ENCODE measurements at regions not wholly inside any gene's neighbourhood (a gene's known extent, or its start where the extent isn't known, plus 50 kb on each side); places are given as distances from the start of the nearest gene placed in this dataset.
A peak's percentile ranks its signal among the peaks of the same experiment; 100 is the strongest.
"Not testable (repeated sequence)": the region's sequence is repeated elsewhere in the genome, so short reads cannot be mapped to it uniquely, and the experiment has no call there.

GRCh38 chr1:93763704-93764365 lies 82.2 kb upstream of the BCAR3 start:
- no peak overlapping the region for H3K4me3 ChIP-seq
- H3K9me3 ChIP-seq (replicated peaks), result no peaks in the 10 kb centered on the region
- DNase-seq, result no peak
- H3K4me1 ChIP-seq, result peaks cover 32% of the 10 kb centered on the region
- H3K27ac ChIP-seq, result no peak overlapping the region
- H3K27me3 ChIP-seq, result no peaks in the 10 kb centered on the region
- H3K36me3 ChIP-seq, result no peaks in the 10 kb centered on the region

DNA sequence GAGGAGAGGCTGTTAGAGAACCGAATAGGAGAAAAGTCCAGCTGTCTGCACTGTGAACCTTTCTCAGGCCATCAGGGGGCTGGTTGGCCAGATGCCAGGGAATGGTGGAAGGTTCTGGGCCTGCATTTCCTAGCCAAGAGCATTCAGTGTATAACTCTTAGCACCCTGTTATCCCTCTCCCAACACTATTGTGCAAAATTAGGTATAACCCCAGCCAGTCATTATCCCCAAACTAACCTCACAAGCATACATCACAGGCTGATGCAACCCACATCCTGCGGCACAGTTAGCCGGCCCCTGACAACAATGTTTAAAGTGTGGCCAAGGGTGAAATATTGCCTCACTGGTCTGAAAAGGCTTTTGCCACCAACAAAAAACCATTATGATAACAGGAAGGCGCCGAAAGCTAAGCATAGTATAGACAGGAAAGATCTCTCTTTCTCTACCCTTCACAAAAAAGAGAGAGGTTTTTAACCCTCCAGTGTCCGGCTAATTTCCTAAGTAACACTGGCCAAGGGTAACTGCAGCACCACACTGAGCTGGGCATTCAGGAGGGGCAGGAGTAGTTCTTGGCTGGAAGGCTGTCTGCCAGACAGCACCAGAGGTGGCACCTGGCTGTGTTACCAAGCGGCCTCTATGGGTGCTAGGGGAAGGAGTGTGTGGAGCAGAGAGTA lies 77.3 kb upstream of the BCAR3 start:
- Histone ChIP-seq H3K27me3 (no peaks in the 10 kb centered on the region), H3K4me3 (no peak overlapping the region), H3K27ac (peak overlapping the region; percentile 10; the same call in 1 of the 2 replicates), H3K9me3 (replicated peaks) (no peaks in the 10 kb centered on the region), H3K36me3 (no peaks in the 10 kb centered on the region), H3K4me1 (peaks cover 24% of the 10 kb centered on the region)
- DNase-seq, result peak; percentile 38 to 61

DNA sequence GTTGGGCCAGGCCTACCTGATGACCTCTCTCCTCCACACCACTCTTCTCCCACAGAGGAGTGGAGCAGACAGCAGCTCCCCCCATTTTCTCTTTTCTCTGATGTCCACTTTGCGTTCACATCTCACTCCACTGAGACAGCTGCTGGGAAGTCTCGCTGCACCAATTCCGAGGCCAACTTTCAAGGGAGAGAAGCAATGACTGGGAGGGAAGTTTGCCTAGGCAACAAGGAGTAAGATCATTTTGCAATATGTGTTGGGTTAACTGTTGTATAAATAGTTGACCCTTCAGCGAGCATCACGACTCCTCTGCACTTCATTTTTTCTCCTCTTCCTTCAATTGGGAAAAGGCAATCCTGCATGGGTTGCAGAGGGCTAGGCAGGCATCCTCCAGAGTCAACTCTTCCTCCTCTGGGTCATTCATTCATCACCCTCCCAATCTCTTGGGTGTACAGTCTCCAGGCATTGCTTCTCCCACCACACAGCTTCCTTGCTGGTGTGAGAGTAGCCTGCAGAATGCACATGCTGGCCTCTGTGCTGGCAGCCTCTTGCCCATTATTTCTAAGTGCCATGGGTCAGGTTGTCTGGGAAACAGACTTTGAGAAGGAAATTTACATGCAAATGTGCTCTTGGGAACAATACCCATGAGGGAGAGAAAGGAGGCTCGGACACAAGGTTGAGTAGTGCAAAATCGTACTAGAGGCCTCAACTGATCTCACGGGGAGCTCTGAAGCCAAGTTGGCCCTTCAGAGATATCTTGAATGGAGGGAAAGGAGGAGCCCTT lies 75.8 kb upstream of the BCAR3 start:
- no peak for DNase-seq
- Histone ChIP-seq H3K27ac (no peak overlapping the region), H3K9me3 (replicated peaks) (no peaks in the 10 kb centered on the region), H3K4me3 (no peak overlapping the region), H3K27me3 (no peaks in the 10 kb centered on the region), H3K36me3 (no peaks in the 10 kb centered on the region), H3K4me1 (peaks cover 29% of the 10 kb centered on the region)

- no peaks in the 10 kb centered on the region for H3K27me3 ChIP-seq
- no peak overlapping the region for H3K27ac ChIP-seq
- H3K4me1 ChIP-seq, result peaks cover 29% of the 10 kb centered on the region
- DNase-seq, result no peak
- H3K36me3 ChIP-seq, result no peaks in the 10 kb centered on the region
- H3K4me3 ChIP-seq, result no peak overlapping the region
- H3K9me3 ChIP-seq (replicated peaks), result no peaks in the 10 kb centered on the region
Observed at GRCh38 chr1:93756657-93757056, 75.0 kb upstream of the BCAR3 start.

DNA sequence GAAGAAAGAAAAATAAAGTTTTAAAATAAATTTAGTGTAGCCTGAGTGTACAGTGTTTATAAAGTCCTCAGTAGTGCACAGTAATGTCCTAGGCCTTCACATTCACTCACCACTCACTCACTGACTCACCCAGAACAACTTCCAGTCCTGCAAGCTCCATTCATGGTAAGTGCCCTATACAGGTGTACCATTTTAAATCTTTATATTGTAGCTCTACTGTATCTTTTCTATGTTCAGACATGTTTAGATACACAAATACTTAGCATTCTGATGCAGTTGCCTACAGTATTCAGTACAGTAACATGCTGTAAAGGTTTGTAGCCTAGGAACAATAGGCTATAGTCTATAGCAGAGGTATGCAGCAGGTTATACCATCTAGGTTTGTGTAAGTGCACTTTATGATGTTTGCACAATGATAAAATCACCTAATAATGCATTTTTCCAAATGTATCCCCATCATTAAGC lies 73.6 kb upstream of the BCAR3 start:
- not testable (repeated sequence) for H3K27ac ChIP-seq; DNase-seq; H3K36me3 ChIP-seq; H3K27me3 ChIP-seq; H3K9me3 ChIP-seq (replicated peaks); H3K4me3 ChIP-seq
- H3K4me1 ChIP-seq, result peaks cover 29% of the 10 kb centered on the region

DNA sequence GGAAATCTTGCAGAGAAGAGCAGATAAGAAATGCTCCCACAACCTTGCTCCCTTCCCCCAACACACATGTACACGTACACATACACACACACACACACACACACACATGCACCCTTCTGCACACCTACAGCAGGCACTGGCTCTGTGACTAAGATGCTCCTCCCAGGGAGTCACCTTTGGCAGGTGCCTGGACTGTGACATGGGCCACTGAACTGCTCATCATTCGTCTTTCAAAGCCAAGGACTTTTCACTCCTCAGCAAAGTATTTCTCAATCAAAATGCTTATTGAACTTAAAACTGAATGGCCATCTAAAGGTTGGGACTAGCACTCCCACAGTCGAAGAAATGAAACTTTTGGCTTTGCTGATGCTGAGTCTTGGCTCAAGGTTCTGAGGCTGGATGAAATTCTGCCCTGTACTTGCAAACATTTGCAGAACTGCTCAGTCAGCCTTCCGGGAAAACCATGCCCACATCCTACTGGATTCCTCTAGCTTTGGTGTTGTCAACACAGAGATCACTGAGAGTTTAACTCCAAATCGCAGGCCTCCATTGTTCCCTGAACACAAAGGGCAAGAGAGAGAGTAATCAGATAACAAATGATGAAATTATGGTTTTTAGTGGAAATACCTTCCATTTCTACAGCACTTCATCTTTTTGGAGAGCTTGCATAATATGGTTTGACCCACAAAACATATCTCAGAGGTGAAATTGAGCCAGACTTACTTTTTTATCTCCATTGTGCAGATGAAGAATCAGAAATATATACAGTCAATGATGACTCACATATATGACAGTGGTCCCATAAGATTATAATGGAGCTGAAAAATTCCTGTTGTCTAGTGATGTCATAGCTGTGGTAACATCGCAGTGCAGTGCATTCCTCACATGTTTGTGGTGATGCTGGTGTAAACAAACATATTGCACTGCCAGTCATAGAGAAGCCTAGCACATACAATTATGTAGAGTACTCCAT lies 72.4 kb upstream of the BCAR3 start:
- Histone ChIP-seq H3K4me1 (peaks cover 24% of the 10 kb centered on the region), H3K9me3 (replicated peaks) (no peaks in the 10 kb centered on the region), H3K27me3 (no peaks in the 10 kb centered on the region), H3K4me3 (no peak overlapping the region), H3K36me3 (no peaks in the 10 kb centered on the region), H3K27ac (peak overlapping the region; percentile 65)
- DNase-seq, result peak; percentile 57 to 69

DNA sequence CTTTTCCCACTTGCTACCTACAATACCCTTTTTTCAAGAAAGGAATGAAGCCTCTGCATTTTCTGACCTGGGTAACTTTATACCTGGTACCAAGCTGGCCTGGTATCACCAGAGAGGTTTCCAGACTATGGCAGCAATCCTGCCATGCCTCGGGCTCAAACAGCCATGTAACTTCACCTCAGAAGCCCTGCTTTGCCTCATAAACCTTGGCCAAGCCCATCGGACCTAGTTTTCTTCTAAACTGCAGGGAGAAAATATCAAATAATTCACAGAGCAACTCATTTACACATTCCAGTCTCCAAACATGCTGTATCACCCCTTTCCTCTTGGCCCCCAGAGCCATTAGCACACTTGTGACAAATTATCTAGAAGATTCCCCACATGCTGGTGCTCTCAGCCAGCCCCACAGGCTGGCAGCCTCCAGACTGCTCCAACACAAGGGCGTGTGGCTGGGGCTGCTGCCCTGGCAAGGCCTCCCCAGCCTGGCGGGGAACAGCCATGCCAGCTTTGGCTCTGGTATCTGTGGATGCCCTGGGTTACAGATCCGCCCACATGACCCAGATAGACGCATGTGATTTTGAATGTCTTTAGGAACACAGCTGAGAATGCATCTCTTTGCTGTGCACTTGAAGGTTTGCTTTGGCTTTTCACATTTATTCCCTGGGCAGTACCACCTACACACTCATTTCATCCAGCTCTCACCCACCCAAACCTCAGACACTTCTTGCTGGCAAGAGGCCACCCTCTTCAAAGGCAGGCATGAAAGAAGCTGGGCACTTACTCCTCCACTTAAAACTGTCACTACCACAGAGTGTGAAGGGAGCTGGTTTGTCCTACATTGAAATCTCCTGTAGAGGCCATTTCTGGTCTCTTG lies 70.0 kb upstream of the BCAR3 start:
- Histone ChIP-seq H3K9me3 (replicated peaks) (peaks cover 5% of the 10 kb centered on the region; the same call in 1 of the 2 replicates), H3K27me3 (no peaks in the 10 kb centered on the region), H3K4me3 (no peak overlapping the region), H3K36me3 (no peaks in the 10 kb centered on the region), H3K27ac (no peak overlapping the region), H3K4me1 (peaks cover 14% of the 10 kb centered on the region)
- no peak for DNase-seq

GRCh38 chr1:93750955-93751354 lies 69.3 kb upstream of the BCAR3 start:
- H3K4me1 ChIP-seq, result peaks cover 14% of the 10 kb centered on the region
- no peak overlapping the region for H3K27ac ChIP-seq
- H3K27me3 ChIP-seq, result no peaks in the 10 kb centered on the region
- no peak overlapping the region for H3K4me3 ChIP-seq
- peaks cover 5% of the 10 kb centered on the region; the same call in 1 of the 2 replicates for H3K9me3 ChIP-seq (replicated peaks)
- DNase-seq, result no peak
- H3K36me3 ChIP-seq, result no peaks in the 10 kb centered on the region

GRCh38 chr1:93749894-93750301 lies 68.3 kb upstream of the BCAR3 start:
- no peak overlapping the region for H3K4me3 ChIP-seq
- H3K4me1 ChIP-seq, result peaks cover 14% of the 10 kb centered on the region
- no peaks in the 10 kb centered on the region for H3K36me3 ChIP-seq
- peaks cover 5% of the 10 kb centered on the region; the same call in 1 of the 2 replicates for H3K9me3 ChIP-seq (replicated peaks)
- DNase-seq, result no peak
- no peaks in the 10 kb centered on the region for H3K27me3 ChIP-seq
- H3K27ac ChIP-seq, result no peak overlapping the region

GRCh38 chr1:93749487-93749886 lies 67.8 kb upstream of the BCAR3 start:
- Histone ChIP-seq H3K27me3 (no peaks in the 10 kb centered on the region), H3K4me3 (no peak overlapping the region), H3K9me3 (replicated peaks) (peaks cover 5% of the 10 kb centered on the region; the same call in 1 of the 2 replicates), H3K4me1 (peaks cover 10% of the 10 kb centered on the region), H3K36me3 (no peaks in the 10 kb centered on the region), H3K27ac (no peak overlapping the region)
- no peak for DNase-seq

DNA sequence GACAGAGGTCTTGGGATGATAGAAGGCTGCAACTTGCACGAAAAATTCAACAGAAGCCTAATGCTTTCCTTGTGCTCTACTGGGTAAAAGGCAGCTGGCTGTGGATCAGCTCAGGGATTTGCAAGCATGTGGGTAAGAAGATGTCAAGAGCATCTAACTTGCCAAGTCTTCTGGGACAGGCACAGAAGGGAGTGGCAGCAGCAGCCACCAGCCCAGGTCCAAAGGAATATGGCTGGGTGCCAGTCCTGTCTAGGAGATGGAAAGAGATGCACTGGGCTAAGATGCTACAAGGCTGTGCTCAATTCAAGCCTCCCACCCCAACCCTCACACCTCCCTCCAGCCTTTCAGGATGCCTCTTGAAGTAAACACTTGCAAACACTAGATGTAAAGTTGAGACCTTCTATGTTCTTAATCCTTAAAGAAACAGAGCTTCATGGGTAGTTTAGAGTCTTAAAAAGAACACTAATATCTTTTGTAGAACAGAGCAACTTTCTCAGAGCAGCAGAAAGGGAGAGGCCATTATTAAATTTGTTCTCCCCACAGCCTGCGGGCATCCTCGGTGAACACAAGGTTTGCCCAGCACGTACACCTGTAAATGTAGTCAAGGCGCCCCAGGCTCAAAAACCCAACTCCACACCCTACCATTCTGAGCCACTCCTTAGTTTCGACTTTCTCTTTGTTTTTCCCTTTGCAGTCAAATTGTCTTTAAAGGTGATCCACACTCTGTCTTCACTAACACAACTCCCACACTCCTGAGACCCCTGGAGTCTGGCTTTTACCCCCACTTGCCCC lies 64.6 kb upstream of the BCAR3 start:
- H3K9me3 ChIP-seq (replicated peaks), result peaks cover 5% of the 10 kb centered on the region; the same call in 1 of the 2 replicates
- no peak for DNase-seq
- no peak overlapping the region for H3K27ac ChIP-seq
- H3K4me1 ChIP-seq, result peaks cover 5% of the 10 kb centered on the region
- H3K4me3 ChIP-seq, result no peak overlapping the region
- no peaks in the 10 kb centered on the region for H3K27me3 ChIP-seq
- H3K36me3 ChIP-seq, result no peaks in the 10 kb centered on the region

GRCh38 chr1:93744299-93744988 lies 62.8 kb upstream of the BCAR3 start:
- no peak overlapping the region for H3K4me3 ChIP-seq
- H3K36me3 ChIP-seq, result no peaks in the 10 kb centered on the region
- peaks cover 22% of the 10 kb centered on the region for H3K4me1 ChIP-seq
- peaks cover 5% of the 10 kb centered on the region; the same call in 1 of the 2 replicates for H3K9me3 ChIP-seq (replicated peaks)
- DNase-seq, result no peak
- no peak overlapping the region for H3K27ac ChIP-seq
- H3K27me3 ChIP-seq, result no peaks in the 10 kb centered on the region
